ENCODE measurements at regions not wholly inside any gene's neighbourhood (a gene's known extent, or its start where the extent isn't known, plus 50 kb on each side); places are given as distances from the start of the nearest gene placed in this dataset.

DNA sequence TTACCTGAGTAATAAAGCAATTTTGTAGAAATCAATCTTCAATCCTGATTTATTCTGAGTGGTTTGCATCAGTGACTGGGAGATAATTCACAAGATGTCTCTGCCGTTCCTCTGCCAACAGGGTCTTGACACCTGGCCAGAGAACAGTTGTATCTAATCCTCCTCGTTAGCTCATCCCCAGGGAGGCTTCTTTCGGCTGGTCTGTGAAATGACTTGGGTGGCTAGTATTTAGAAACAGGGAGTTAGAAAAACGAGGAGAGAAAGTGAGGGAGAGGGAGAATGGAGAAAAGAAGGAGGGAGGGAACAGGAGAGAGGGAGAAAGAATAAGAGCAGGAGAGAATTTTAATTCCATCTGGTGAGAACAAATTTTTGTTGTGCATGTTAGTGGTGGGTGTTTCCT is 600.2 kb upstream of the TLE4 start:
- Histone ChIP-seq H2AFZ (ENCODE audit: low read depth, low read length) (no peak overlapping the region), H3K4me3 (replicated peaks in 1 of 3; ENCODE audit: insufficient read depth in 1 of 3, low read depth in 1 of 3, low read length in 3 of 3) (no peak overlapping the region), H3K4me1 (ENCODE audit: control insufficient read depth, extremely low read depth, insufficient read depth, low read length) (no peaks in the 10 kb centered on the region), H3K79me2 (ENCODE audit: control insufficient read depth, insufficient read depth, low read length) (no peaks in the 10 kb centered on the region), H3K9me1 (replicated peaks; ENCODE audit: control insufficient read depth, extremely low read depth, insufficient read depth, low read length) (no peaks in the 10 kb centered on the region), H3K27me3 (ENCODE audit: control insufficient read depth in 2 of 2, insufficient read depth in 2 of 2, low read length in 2 of 2) (no peaks in the 10 kb centered on the region), H3K4me2 (ENCODE audit: insufficient read depth, low read length) (no peak overlapping the region), H3K27ac (ENCODE audit: insufficient read depth, low read depth, low read length) (no peak overlapping the region), H4K20me1 (replicated peaks; ENCODE audit: control insufficient read depth, extremely low read depth, insufficient read depth, low read length) (no peaks in the 10 kb centered on the region), H3K9ac (replicated peaks; ENCODE audit: extremely low read depth, insufficient read depth, low read length) (no peak overlapping the region), H3K9me3 (replicated peaks; ENCODE audit: control insufficient read depth, insufficient read depth, low read length) (no peaks in the 10 kb centered on the region), H3K36me3 (ENCODE audit: control insufficient read depth in 2 of 2, extremely low read depth in 1 of 2, insufficient read depth in 2 of 2, low read length in 2 of 2) (no peaks in the 10 kb centered on the region)
- DNase-seq (ENCODE audit: low read depth, low spot score) (no peak), FAIRE-seq (no peak)
- CTCF ChIA-PET, result interaction anchor here (0.7 to 1.5 kb wide), 2 partner anchors 13 to 157 kb away, joined by 3 to 7 read pairs; no protein-coding TSS in a partner anchor
- no TSS peak for BruUV-seq (replicated peaks)
- dilution Hi-C loops (cut with MboI; ENCODE audit: extremely low pct_ligation_motif_present, low sequenced_read_pairs) (no loop called here), intact Hi-C loops (cut with micrococcal nuclease) (no loop called here)
- POLR2A ChIA-PET, result no interaction called here
- TF ChIP-seq, protein P1, sequence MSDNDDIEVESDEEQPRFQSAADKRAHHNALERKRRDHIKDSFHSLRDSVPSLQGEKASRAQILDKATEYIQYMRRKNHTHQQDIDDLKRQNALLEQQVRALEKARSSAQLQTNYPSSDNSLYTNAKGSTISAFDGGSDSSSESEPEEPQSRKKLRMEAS (IDR thresholded peaks at IDR 0.05; ENCODE audit: insufficient read depth, insufficient read length), result no peak
- TF ChIP-seq POLR2AphosphoS5 (IDR thresholded peaks at IDR 0.05; ENCODE audit: insufficient read depth, low read depth, low read length), result no peak
- TF ChIP-seq EZH2 (IDR thresholded peaks at IDR 0.05; ENCODE audit: borderline replicate concordance, low read depth, low read length, severe bottlenecking), result no peak
- TF ChIP-seq JUN (IDR thresholded peaks at IDR 0.05; ENCODE audit: borderline replicate concordance, insufficient read depth, insufficient read length, low read depth), result no peak
- no peak for TF ChIP-seq POLR2A (IDR thresholded peaks at IDR 0.05; ENCODE audit: low read depth, low read length)
- TF ChIP-seq, protein P2, sequence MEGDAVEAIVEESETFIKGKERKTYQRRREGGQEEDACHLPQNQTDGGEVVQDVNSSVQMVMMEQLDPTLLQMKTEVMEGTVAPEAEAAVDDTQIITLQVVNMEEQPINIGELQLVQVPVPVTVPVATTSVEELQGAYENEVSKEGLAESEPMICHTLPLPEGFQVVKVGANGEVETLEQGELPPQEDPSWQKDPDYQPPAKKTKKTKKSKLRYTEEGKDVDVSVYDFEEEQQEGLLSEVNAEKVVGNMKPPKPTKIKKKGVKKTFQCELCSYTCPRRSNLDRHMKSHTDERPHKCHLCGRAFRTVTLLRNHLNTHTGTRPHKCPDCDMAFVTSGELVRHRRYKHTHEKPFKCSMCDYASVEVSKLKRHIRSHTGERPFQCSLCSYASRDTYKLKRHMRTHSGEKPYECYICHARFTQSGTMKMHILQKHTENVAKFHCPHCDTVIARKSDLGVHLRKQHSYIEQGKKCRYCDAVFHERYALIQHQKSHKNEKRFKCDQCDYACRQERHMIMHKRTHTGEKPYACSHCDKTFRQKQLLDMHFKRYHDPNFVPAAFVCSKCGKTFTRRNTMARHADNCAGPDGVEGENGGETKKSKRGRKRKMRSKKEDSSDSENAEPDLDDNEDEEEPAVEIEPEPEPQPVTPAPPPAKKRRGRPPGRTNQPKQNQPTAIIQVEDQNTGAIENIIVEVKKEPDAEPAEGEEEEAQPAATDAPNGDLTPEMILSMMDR (IDR thresholded peaks at IDR 0.05; ENCODE audit: extremely low read depth in 1 of 2, insufficient read depth in 1 of 2, low read depth in 1 of 2, low read length in 2 of 2), result no peak
- TF ChIP-seq GATA2 (IDR thresholded peaks at IDR 0.05; ENCODE audit: insufficient read depth, insufficient read length, low read depth, low read length), result no peak
